H54 (cell line): ENCODE measurements at regions not wholly inside any gene's neighbourhood (a gene's known extent, or its start where the extent isn't known, plus 50 kb on each side); places are given as distances from the start of the nearest gene placed in this dataset.
A peak's percentile ranks its signal among the peaks of the same experiment; 100 is the strongest.

ENCODE experiments used
- DNase-seq: peaks from one replicate; pipeline ENCODE4 v3.0.0; 2011; ENCODE audit warnings: low spot score, mixed read lengths; ENCODE audit not compliant: insufficient read length
- FAIRE-seq: peaks from 3 replicates; lab custom pipeline; 2011; peaks lifted over from hg19 to GRCh38; lab: Jason Lieb, UNC
- POLR2A ChIP-seq: IDR thresholded peaks from 2 replicates; pipeline ENCODE4 v1.6.1; 2011; ENCODE audit warnings: low read depth, mild to moderate bottlenecking, low read length

- no peak for FAIRE-seq
- TF ChIP-seq POLR2A, result no peak
- DNase-seq, result no peak
Observed at GRCh38 chr3:148004331-148004730, 595.2 kb downstream of the ZIC1 start.

- DNase-seq, result no peak
- FAIRE-seq, result no peak
- no peak for TF ChIP-seq POLR2A
Observed at GRCh38 chr3:148005456-148005855, 596.3 kb downstream of the ZIC1 start.

GRCh38 chr3:148006508-148006907 lies 597.3 kb downstream of the ZIC1 start:
- TF ChIP-seq POLR2A, result no peak
- FAIRE-seq (peak; percentile 72), DNase-seq (no peak)

GRCh38 chr3:148008591-148008990 lies 599.4 kb downstream of the ZIC1 start:
- no peak for TF ChIP-seq POLR2A
- FAIRE-seq (no peak), DNase-seq (no peak)

GRCh38 chr3:148020861-148021260 lies 611.7 kb downstream of the ZIC1 start:
- no peak for TF ChIP-seq POLR2A
- DNase-seq (no peak), FAIRE-seq (no peak)

GRCh38 chr3:148021381-148021780 lies 612.2 kb downstream of the ZIC1 start:
- FAIRE-seq (no peak), DNase-seq (no peak)
- TF ChIP-seq POLR2A, result no peak

- FAIRE-seq, result peak; percentile 23
- peak; percentile 7 for DNase-seq
- no peak for TF ChIP-seq POLR2A
Observed at GRCh38 chr3:148023994-148024393, 614.8 kb downstream of the ZIC1 start.

GRCh38 chr3:148026009-148026588 lies 616.9 kb downstream of the ZIC1 start:
- FAIRE-seq (no peak), DNase-seq (no peak)
- no peak for TF ChIP-seq POLR2A

- TF ChIP-seq POLR2A, result no peak
- FAIRE-seq, result no peak
Observed at GRCh38 chr3:148030975-148031374, 621.8 kb downstream of the ZIC1 start.

GRCh38 chr3:148034353-148034752 lies 625.2 kb downstream of the ZIC1 start:
- no peak for TF ChIP-seq POLR2A
- DNase-seq (no peak), FAIRE-seq (no peak)

More at GRCh38 chr3:148030975-148031374, 621.8 kb downstream of the ZIC1 start:
- no peak for DNase-seq

GRCh38 chr3:148036331-148036876 lies 627.2 kb downstream of the ZIC1 start:
- no peak for TF ChIP-seq POLR2A
- FAIRE-seq (peak; percentile 79), DNase-seq (no peak)

- DNase-seq, result no peak
- FAIRE-seq, result no peak
- no peak for TF ChIP-seq POLR2A
Observed at GRCh38 chr3:148042663-148043445, 633.7 kb downstream of the ZIC1 start.

GRCh38 chr3:148044151-148044550 lies 635.0 kb downstream of the ZIC1 start:
- no peak for FAIRE-seq
- no peak for DNase-seq
- no peak for TF ChIP-seq POLR2A

GRCh38 chr3:148054999-148055398 lies 642.7 kb upstream of the AGTR1 start:
- no peak for TF ChIP-seq POLR2A
- FAIRE-seq (no peak), DNase-seq (no peak)
